ENCODE measurements at regions not wholly inside any gene's neighbourhood (a gene's known extent, or its start where the extent isn't known, plus 50 kb on each side); places are given as distances from the start of the nearest gene placed in this dataset.

- no peak for DNase-seq (ENCODE audit: low read depth)
- TF ChIP-seq CTCF (IDR thresholded peaks at IDR 0.05; ENCODE audit: insufficient read depth, low read depth, low read length) = no peak
Measured at GRCh38 chr1:228917342-228917741, 182.1 kb downstream of the RHOU start.

GRCh38 chr1:228917755-228918154 is 182.5 kb downstream of the RHOU start:
- H3K4me3 ChIP-seq (ENCODE audit: low read depth, low read length) = no peak overlapping the region
- no peak for TF ChIP-seq CTCF (IDR thresholded peaks at IDR 0.05; ENCODE audit: insufficient read depth, low read depth, low read length)
- DNase-seq (ENCODE audit: low read depth) = no peak

More at GRCh38 chr1:228917342-228917741, 182.1 kb downstream of the RHOU start:
- H3K4me3 ChIP-seq (ENCODE audit: low read depth, low read length) = no peak overlapping the region

DNA sequence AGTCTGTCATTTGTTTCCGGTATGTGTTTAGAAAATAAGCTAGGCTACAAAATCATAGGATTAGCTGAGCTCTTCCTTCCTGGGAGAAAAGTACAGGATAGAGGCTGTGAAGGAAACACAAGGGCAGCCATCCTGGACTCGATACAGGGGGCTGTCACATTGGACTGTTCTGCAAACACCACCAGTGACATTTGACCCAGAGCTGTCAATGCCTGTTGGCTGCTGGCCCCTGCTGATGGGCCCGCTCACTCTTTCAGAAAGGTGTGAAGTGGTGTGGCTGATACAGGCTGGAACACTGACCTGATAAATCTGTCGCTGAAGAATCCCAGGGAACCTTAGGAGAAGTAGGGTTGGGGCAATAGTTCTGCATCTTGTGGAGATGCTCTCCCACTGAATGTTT is 183.1 kb downstream of the RHOU start:
- TF ChIP-seq CTCF (IDR thresholded peaks at IDR 0.05; ENCODE audit: insufficient read depth, low read depth, low read length) = no peak
- DNase-seq (ENCODE audit: low read depth) = no peak
- no peak overlapping the region for H3K4me3 ChIP-seq (ENCODE audit: low read depth, low read length)

DNA sequence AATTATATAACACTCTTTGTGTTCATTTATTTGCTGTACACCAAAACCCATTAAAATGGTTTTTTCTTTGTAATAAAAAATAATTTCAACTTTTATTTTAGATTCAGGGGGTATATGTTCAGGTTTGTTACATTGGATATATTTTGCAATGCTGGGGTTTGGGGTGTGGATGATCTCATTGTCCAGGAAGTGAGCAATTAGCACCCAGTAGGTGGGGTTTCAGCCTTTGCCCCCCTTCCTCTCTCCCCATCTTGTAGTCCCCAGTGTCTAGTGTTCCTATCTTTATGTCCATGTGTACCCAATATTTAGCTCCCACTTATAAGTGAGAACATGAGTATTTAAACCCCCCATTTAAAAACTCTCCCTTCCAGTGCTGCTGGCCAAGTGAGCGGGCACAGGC is 184.6 kb downstream of the RHOU start:
- DNase-seq (ENCODE audit: low read depth) = no peak
- TF ChIP-seq CTCF (IDR thresholded peaks at IDR 0.05; ENCODE audit: insufficient read depth, low read depth, low read length) = no peak

DNA sequence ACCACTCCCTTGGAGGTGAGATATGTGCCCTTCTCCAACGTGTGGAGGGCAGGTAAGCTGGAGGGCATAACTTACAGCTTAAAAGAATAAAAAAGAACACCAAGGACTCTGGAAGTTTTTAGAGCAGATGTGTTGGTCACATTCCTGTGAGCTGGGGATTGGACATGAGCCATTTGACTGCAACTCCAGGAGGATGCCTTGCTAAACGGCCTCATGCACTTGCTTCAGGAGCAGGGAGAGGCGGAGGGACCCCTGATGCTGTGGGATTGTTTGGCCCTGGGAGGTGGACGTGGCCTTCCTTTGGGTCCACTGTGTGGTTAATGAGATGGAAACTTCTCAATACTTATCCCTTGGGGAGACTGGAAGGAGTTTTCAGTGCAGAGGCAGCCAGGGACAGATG is 185.6 kb downstream of the RHOU start:
- H3K4me3 ChIP-seq (ENCODE audit: low read depth, low read length) = no peak overlapping the region
- no peak for DNase-seq (ENCODE audit: low read depth)
- TF ChIP-seq CTCF (IDR thresholded peaks at IDR 0.05; ENCODE audit: insufficient read depth, low read depth, low read length) = no peak

More for the DNA sequence above, 184.6 kb downstream of the RHOU start:
- H3K4me3 ChIP-seq (ENCODE audit: low read depth, low read length) = no peak overlapping the region

DNA sequence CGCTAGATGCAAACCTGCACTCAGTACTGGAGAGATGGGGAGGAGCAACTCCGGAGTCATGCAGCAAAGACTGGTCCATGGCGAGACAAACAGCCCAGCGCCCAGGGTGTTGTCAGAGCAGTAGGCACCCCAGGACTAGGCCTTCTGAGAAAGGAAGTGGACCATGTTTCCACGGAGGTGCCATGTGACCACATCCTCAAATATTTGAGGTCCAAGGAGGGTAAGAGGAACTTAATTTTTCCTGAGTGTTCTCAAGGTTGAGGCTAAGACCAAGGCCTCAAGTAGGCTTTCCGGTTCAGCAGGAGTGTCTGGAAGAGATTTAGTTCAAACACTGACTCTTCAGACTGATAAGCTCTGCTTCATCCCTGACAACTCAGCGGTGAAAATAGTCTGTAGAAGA is 186.2 kb downstream of the RHOU start:
- H3K4me3 ChIP-seq (ENCODE audit: low read depth, low read length) = no peak overlapping the region
- TF ChIP-seq CTCF (IDR thresholded peaks at IDR 0.05; ENCODE audit: insufficient read depth, low read depth, low read length) = no peak

DNA sequence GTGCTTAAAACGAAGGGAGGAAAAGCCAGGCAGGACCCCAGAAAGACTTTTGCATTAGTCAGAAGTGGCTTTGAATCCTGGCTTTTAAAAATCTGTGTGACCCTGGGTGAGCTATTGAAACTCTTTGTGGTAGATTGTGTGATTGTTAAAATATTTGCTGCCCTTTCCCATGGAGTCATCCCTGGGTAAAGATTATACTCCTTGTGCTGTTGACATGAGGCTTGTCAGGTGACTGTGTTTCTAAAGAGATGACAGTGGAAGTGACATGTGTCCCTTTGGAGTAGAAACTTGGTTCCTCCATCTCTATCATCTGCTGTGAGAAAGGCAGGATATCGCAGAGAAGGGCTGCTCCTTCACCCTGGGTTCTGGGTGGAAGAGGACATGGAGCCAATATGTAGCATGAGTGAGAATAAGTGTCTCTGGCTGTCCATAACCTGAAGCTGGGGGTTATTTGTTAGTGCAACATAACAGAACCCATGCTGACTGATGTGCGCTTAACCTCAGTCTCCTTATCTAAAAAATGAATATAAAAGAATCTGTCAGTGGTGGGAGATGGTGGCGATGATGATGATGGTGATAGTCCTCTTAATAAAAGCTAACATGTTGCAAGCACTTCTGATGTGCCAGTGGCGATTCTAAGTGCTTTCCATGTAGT is 187.6 kb downstream of the RHOU start:
- no peak for TF ChIP-seq CTCF (IDR thresholded peaks at IDR 0.05; ENCODE audit: insufficient read depth, low read depth, low read length)

More for the DNA sequence above, 186.2 kb downstream of the RHOU start:
- no peak for DNase-seq (ENCODE audit: low read depth)

More for the DNA sequence above, 187.6 kb downstream of the RHOU start:
- H3K4me3 ChIP-seq (ENCODE audit: low read depth, low read length) = no peak overlapping the region
- peak; percentile 54 for DNase-seq (ENCODE audit: low read depth)
